Endodermal cell (in vitro differentiated cells): ENCODE measurements at regions not wholly inside any gene's neighbourhood (a gene's known extent, or its start where the extent isn't known, plus 50 kb on each side); places are given as distances from the start of the nearest gene placed in this dataset.

Experiments
- DNase-seq: peaks from one replicate; pipeline ENCODE4 v3.0.0-alpha.2; 2017
- H3K27ac ChIP-seq: 2 replicates; pipeline ENCODE4 v1.5.1; 2013; ENCODE audit warnings: mild to moderate bottlenecking, low read depth, low read length, moderate library complexity
- H3K27me3 ChIP-seq: 2 replicates; pipeline ENCODE4 v1.6.1; 2013; ENCODE audit warnings: mild to moderate bottlenecking, low read length, moderate library complexity; ENCODE audit not compliant: insufficient read depth, control insufficient read depth, poor library complexity, severe bottlenecking
- H3K36me3 ChIP-seq: 2 replicates; pipeline ENCODE4 v1.7.0; 2013; ENCODE audit warnings: mild to moderate bottlenecking, low read length, moderate library complexity; ENCODE audit not compliant: control insufficient read depth, insufficient read depth
- H3K4me1 ChIP-seq: one replicate; pipeline ENCODE4 v1.7.0; 2013; ENCODE audit warnings: low read length; ENCODE audit not compliant: control insufficient read depth, insufficient read depth
- H3K4me3 ChIP-seq: 2 replicates; pipeline ENCODE4 v1.5.1; 2013; ENCODE audit warnings: mild to moderate bottlenecking, low read length, moderate library complexity
- H3K9ac ChIP-seq: 2 replicates; pipeline ENCODE4 v1.6.1; 2013; ENCODE audit warnings: mild to moderate bottlenecking, low read length, moderate library complexity; ENCODE audit not compliant: poor library complexity, severe bottlenecking; ENCODE audit errors: extremely low read depth
- H3K9me3 ChIP-seq: 2 replicates; pipeline ENCODE4 v1.6.1; 2013; ENCODE audit warnings: mild to moderate bottlenecking, low read length, moderate library complexity; ENCODE audit not compliant: control insufficient read depth
- H3K27ac Mint-ChIP-seq: 2 replicates; pipeline ENCODE4 v1.8.0; 2020; ENCODE audit warnings: mixed read lengths
- H3K27me3 Mint-ChIP-seq: 2 replicates; pipeline ENCODE4 v1.8.0; 2021; ENCODE audit warnings: mild to moderate bottlenecking, mixed read lengths; ENCODE audit not compliant: insufficient read depth
- H3K36me3 Mint-ChIP-seq: 2 replicates; pipeline ENCODE4 v1.8.0; 2020; ENCODE audit warnings: low read depth, mixed read lengths
- H3K4me1 Mint-ChIP-seq: 2 replicates; pipeline ENCODE4 v1.8.0; 2020; ENCODE audit warnings: mixed read lengths
- H3K4me3 Mint-ChIP-seq: 2 replicates; pipeline ENCODE4 v1.8.0; 2020; ENCODE audit warnings: mild to moderate bottlenecking, moderate library complexity, mixed read lengths
- H3K9me3 Mint-ChIP-seq: 2 replicates; pipeline ENCODE4 v1.8.0; 2020; ENCODE audit warnings: mild to moderate bottlenecking, mixed read lengths
- WGBS, 2 experiments: methylation state at CpG; one replicate each; pipeline versions ENCODE4 v1.1.5 to v1.1.7; 2013; ENCODE audit warnings: missing lambda C conversion rate in 2 of 2, mixed read lengths in 1 of 2; ENCODE audit not compliant: insufficient coverage in 1 of 2, insufficient read length in 1 of 2; 5-methylcytosine and 5-hydroxymethylcytosine counted together
- TF ChIP-seq, protein P1 (sequence below): fragments of 200-600 bp; sonication (generic); conservative IDR thresholded peaks from 2 replicates; pipeline ENCODE4 v1.5.0; 2021; ENCODE audit warnings: antibody characterized with exemption, mild to moderate bottlenecking

DNA sequence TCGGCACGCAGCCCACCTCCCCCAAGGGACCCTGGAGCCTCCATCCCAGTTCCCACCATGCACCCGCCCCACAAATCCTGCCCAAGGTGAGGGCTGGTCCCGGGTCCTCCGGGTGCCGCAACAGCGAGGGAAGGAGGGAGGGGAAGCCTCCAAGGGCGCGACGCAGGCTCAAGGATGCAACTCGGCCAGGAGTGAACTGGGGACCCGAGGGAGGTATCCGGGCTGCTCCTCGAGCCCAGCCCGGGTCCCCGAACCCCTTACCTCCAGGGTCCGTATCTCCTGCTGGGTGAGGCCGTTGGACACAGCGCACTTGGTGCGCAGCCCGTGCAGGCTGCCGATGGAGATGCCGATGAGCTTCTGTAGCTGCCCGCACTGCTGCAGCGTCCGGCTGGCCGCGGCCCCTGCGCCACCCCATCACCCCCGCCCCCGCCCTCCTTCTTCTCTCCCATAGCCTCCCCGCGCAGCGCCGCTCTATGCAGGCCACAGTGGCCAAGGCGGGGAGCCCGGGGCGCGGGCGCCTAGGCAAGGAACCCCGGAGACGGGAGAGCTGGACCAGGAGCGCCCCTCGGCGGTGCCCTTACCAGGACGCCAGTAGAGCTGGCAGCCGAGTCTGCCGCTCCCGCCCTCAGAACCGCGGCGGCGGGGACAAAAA, 124.1 kb downstream of the ANKRD30BL start:
- H3K27ac Mint-ChIP-seq, result no peak overlapping the region
- H3K9ac ChIP-seq, result peak overlapping the region; percentile 34
- 9% methylated on average over 46 of the region's 53 CpGs; no CpG with 5 or more reads in 1 of the 2 experiments for WGBS, 2 experiments

DNA sequence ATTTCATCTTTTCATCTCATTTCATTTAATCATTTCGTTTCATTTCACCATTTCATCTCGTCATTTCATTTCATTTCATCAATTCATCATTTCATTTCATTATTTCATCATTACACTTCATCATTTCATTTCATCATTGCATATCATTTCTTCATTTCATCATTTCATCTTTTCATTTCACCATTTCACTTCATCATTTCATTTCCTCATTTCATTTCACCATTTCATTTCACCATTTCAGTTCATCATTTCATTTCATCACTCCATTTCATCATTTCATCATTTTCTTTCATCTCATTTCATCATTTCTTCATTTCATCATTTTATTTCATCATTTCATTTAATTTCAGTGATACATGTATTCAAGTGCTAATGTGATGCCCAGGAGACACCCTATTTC, 127.1 kb downstream of the ANKRD30BL start:
- no peak for DNase-seq
- no peaks in the 10 kb centered on the region for H3K9me3 Mint-ChIP-seq
- H3K4me1 Mint-ChIP-seq, result peaks cover 5% of the 10 kb centered on the region
- TF ChIP-seq, protein P1, sequence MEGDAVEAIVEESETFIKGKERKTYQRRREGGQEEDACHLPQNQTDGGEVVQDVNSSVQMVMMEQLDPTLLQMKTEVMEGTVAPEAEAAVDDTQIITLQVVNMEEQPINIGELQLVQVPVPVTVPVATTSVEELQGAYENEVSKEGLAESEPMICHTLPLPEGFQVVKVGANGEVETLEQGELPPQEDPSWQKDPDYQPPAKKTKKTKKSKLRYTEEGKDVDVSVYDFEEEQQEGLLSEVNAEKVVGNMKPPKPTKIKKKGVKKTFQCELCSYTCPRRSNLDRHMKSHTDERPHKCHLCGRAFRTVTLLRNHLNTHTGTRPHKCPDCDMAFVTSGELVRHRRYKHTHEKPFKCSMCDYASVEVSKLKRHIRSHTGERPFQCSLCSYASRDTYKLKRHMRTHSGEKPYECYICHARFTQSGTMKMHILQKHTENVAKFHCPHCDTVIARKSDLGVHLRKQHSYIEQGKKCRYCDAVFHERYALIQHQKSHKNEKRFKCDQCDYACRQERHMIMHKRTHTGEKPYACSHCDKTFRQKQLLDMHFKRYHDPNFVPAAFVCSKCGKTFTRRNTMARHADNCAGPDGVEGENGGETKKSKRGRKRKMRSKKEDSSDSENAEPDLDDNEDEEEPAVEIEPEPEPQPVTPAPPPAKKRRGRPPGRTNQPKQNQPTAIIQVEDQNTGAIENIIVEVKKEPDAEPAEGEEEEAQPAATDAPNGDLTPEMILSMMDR, result no peak
- Histone ChIP-seq H3K36me3 (no peaks in the 10 kb centered on the region), H3K9me3 (no peaks in the 10 kb centered on the region), H3K27me3 (peaks cover 37% of the 10 kb centered on the region), H3K4me1 (no peaks in the 10 kb centered on the region), H3K4me3 (no peak overlapping the region), H3K9ac (no peak overlapping the region), H3K27ac (no peak overlapping the region)
- no peak overlapping the region for H3K4me3 Mint-ChIP-seq
- no peaks in the 10 kb centered on the region for H3K36me3 Mint-ChIP-seq
- H3K27me3 Mint-ChIP-seq, result peaks cover 26% of the 10 kb centered on the region
- WGBS, 2 experiments, result 43% methylated on average over 2 of the region's 2 CpGs
- no peak overlapping the region for H3K27ac Mint-ChIP-seq

More for the DNA sequence above, 124.1 kb downstream of the ANKRD30BL start:
- H3K4me3 ChIP-seq, result peak overlapping the region; percentile 74
- peaks cover 51% of the 10 kb centered on the region for H3K27me3 Mint-ChIP-seq
- peaks cover 5% of the 10 kb centered on the region for H3K4me1 Mint-ChIP-seq
- H3K9me3 ChIP-seq, result no peaks in the 10 kb centered on the region
- no peaks in the 10 kb centered on the region for H3K4me1 ChIP-seq
- H3K36me3 ChIP-seq, result no peaks in the 10 kb centered on the region
- DNase-seq, result peak; percentile 89
- H3K36me3 Mint-ChIP-seq, result no peaks in the 10 kb centered on the region
- TF ChIP-seq, protein P1, result peak; percentile 32
- H3K9me3 Mint-ChIP-seq, result peaks cover 2% of the 10 kb centered on the region
- H3K27me3 ChIP-seq, result peaks cover 47% of the 10 kb centered on the region
- H3K4me3 Mint-ChIP-seq, result peak overlapping the region; percentile 71
- no peak overlapping the region for H3K27ac ChIP-seq

DNA sequence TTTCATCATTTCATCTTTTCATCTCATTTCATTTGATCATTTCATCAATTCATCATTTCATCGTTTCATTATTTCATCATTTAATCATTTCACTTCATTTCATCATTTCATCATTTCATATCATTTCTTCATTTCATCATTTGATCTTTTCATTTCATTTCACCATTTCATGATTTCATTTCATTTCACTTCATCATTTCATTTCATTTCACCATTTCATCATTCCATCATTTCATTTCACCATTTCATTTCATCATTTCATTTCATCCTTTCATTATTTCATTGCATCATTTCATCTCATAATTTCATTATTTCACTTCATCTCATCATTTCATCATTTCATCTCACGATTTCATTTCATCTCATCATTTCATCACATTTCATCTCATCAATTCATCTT, 127.8 kb downstream of the ANKRD30BL start:
- Histone ChIP-seq H3K36me3 (no peaks in the 10 kb centered on the region), H3K4me3 (no peak overlapping the region), H3K27ac (no peak overlapping the region), H3K9ac (no peak overlapping the region), H3K4me1 (no peaks in the 10 kb centered on the region), H3K27me3 (peaks cover 30% of the 10 kb centered on the region), H3K9me3 (no peaks in the 10 kb centered on the region)
- TF ChIP-seq, protein P1, result no peak
- H3K27ac Mint-ChIP-seq, result no peak overlapping the region
- H3K36me3 Mint-ChIP-seq, result no peaks in the 10 kb centered on the region
- H3K27me3 Mint-ChIP-seq, result peaks cover 19% of the 10 kb centered on the region
- H3K9me3 Mint-ChIP-seq, result no peaks in the 10 kb centered on the region
- H3K4me1 Mint-ChIP-seq, result peaks cover 3% of the 10 kb centered on the region
- no peak for DNase-seq
- H3K4me3 Mint-ChIP-seq, result no peak overlapping the region
- 68 to 79% methylated on average over 2 of the region's 2 CpGs for WGBS, 2 experiments
